ENCODE measurements at regions not wholly inside any gene's neighbourhood (a gene's known extent, or its start where the extent isn't known, plus 50 kb on each side); places are given as distances from the start of the nearest gene placed in this dataset.
"Not testable (repeated sequence)": the region's sequence is repeated elsewhere in the genome, so short reads cannot be mapped to it uniquely, and the experiment has no call there.

- intact Hi-C loops (cut with DNase I; ENCODE audit: low total_unique reads): no loop called here
- DNase-seq: no peak
- H3K4me3 ChIP-seq: peak overlapping the region in 2 of 4 donors; percentile 9 to 22
- peak in 1 of 3 donors; percentile 12 for TF ChIP-seq POLR2AphosphoS5 (IDR thresholded peaks at IDR 0.05)
- TF ChIP-seq EP300 (IDR thresholded peaks at IDR 0.05): no peak
- no peaks in the 10 kb centered on the region for H3K27me3 ChIP-seq
- no peaks in the 10 kb centered on the region for H3K36me3 ChIP-seq
- H3K9me3 ChIP-seq: peaks cover 1 to 4% (median 3%) of the 10 kb centered on the region in 4 donors
- H3K4me1 ChIP-seq: peaks cover 0 to 5% (median 0%) of the 10 kb centered on the region in 4 donors
- 52 to 78% (median 61%) methylated on average over 4 of the region's 4 CpGs for WGBS, 5 donors
- no peak overlapping the region for H3K27ac ChIP-seq
These were observed 487.4 kb downstream of the TENT5A start for GRCh38 chr6:81265106-81265505.

- no peak overlapping the region for H3K4me3 ChIP-seq
- intact Hi-C loops (cut with DNase I; ENCODE audit: low total_unique reads): no loop called here
- H3K4me1 ChIP-seq: peaks cover 0 to 5% (median 0%) of the 10 kb centered on the region in 4 donors
- peaks cover 0 to 3% (median 1%) of the 10 kb centered on the region in 4 donors for H3K9me3 ChIP-seq
- no peak overlapping the region for H3K27ac ChIP-seq
- 86 to 96% (median 94%) methylated on average over 10 to 17 of the region's 17 CpGs for whole genome bisulfite sequencing, 5 donors
- DNase-seq: no peak
- no peaks in the 10 kb centered on the region for H3K27me3 ChIP-seq
- H3K36me3 ChIP-seq: no peaks in the 10 kb centered on the region
- TF ChIP-seq POLR2AphosphoS5 (IDR thresholded peaks at IDR 0.05) (no peak), POLR2A (IDR thresholded peaks at IDR 0.05) (no peak), CTCF (IDR thresholded peaks at IDR 0.05) (no peak), EP300 (IDR thresholded peaks at IDR 0.05) (no peak)
These were observed 488.8 kb downstream of the TENT5A start for GRCh38 chr6:81263531-81264168.

- TF ChIP-seq POLR2AphosphoS5 (IDR thresholded peaks at IDR 0.05) (no peak), POLR2A (IDR thresholded peaks at IDR 0.05) (no peak)
- H3K9me3 ChIP-seq: peaks cover 0 to 7% (median 2%) of the 10 kb centered on the region in 4 donors
- H3K36me3 ChIP-seq: no peaks in the 10 kb centered on the region
- H3K4me3 ChIP-seq: no peak overlapping the region
- DNase-seq: no peak
- 81 to 97% (median 95%) methylated on average over 5 to 8 of the region's 8 CpGs for WGBS, 5 donors
- H3K4me1 ChIP-seq: peaks cover 0 to 5% (median 0%) of the 10 kb centered on the region in 4 donors
- intact Hi-C loops (cut with DNase I; ENCODE audit: low total_unique reads): no loop called here
- H3K27me3 ChIP-seq: no peaks in the 10 kb centered on the region
- no peak overlapping the region for H3K27ac ChIP-seq
These were observed 489.8 kb downstream of the TENT5A start for GRCh38 chr6:81262656-81263055.

- H3K27ac ChIP-seq; intact Hi-C loops (cut with DNase I; ENCODE audit: low total_unique reads); H3K36me3 ChIP-seq; H3K4me1 ChIP-seq; DNase-seq; H3K27me3 ChIP-seq; H3K4me3 ChIP-seq: not testable (repeated sequence)
- peaks cover 0 to 13% (median 8%) of the 10 kb centered on the region in 4 donors for H3K9me3 ChIP-seq
- 88 to 97% (median 93%) methylated on average over 6 of the region's 6 CpGs for WGBS, 5 donors
These were observed 496.3 kb downstream of the TENT5A start for GRCh38 chr6:81256223-81256622.

DNA sequence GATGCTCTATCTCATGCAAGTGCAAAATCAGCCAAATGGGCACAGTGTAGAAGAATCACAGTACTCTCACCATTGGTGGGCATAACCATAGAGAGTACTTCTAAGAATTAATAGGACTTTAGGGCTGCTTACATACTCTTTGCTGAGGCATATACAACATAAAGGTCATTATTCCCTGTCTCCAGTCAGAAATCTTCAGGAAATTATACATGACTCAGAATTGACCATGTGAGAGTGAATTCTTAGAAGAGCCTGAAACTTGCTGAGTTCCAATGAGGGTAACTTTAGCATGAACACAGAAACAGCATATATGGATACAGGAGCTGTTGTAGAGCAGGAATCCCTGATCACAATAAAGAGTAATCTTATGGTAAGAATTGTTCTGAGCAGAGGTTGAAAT, 498.7 kb downstream of the TENT5A start:
- intact Hi-C loops (cut with DNase I; ENCODE audit: low total_unique reads): no loop called here
- DNase-seq: no peak
- Histone ChIP-seq H3K27ac (no peak overlapping the region), H3K36me3 (no peaks in the 10 kb centered on the region), H3K4me1 (no peaks in the 10 kb centered on the region), H3K4me3 (no peak overlapping the region), H3K9me3 (peaks cover 0 to 13% (median 8%) of the 10 kb centered on the region in 4 donors), H3K27me3 (no peaks in the 10 kb centered on the region)
- TF ChIP-seq EP300 (IDR thresholded peaks at IDR 0.05) (no peak), POLR2AphosphoS5 (IDR thresholded peaks at IDR 0.05) (no peak), POLR2A (IDR thresholded peaks at IDR 0.05) (no peak), CTCF (IDR thresholded peaks at IDR 0.05) (no peak)

- intact Hi-C loops (cut with DNase I; ENCODE audit: low total_unique reads): no loop called here
- TF ChIP-seq CTCF (IDR thresholded peaks at IDR 0.05) (no peak), POLR2AphosphoS5 (IDR thresholded peaks at IDR 0.05) (no peak), POLR2A (IDR thresholded peaks at IDR 0.05) (no peak), EP300 (IDR thresholded peaks at IDR 0.05) (no peak)
These were observed 500.2 kb downstream of the TENT5A start for GRCh38 chr6:81252231-81252630.

More at GRCh38 chr6:81252231-81252630, 500.2 kb downstream of the TENT5A start:
- Histone ChIP-seq H3K4me3 (no peak overlapping the region), H3K9me3 (peaks cover 0 to 13% (median 5%) of the 10 kb centered on the region in 4 donors), H3K27ac (no peak overlapping the region), H3K4me1 (no peaks in the 10 kb centered on the region), H3K36me3 (no peaks in the 10 kb centered on the region), H3K27me3 (no peaks in the 10 kb centered on the region)
- 76 to 85% (median 84%) methylated on average over 4 of the region's 4 CpGs for WGBS, 5 donors
- no peak for DNase-seq

All from stomach (tissue), 8 donors.